Lung (tissue), 11 donors: ENCODE measurements at regions not wholly inside any gene's neighbourhood (a gene's known extent, or its start where the extent isn't known, plus 50 kb on each side); places are given as distances from the start of the nearest gene placed in this dataset.

Source experiments
- ATAC-seq: fragments of 200-7000 bp; cut with Tn5 transposase; one replicate; pipeline ENCODE4 v1.9.1; 2020; ENCODE audit warnings: moderate number of reproducible peaks; ENCODE audit not compliant: insufficient read depth, low FRiP score
- DNase-seq, 3 donors: peaks; one replicate each; pipeline ENCODE4 v3.0.0-alpha.2; 2013 to 2017
- H3K27ac ChIP-seq, 2 donors: one replicate each; pipeline ENCODE4 v1.5.1; 2013; ENCODE audit warnings: mild to moderate bottlenecking in 2 of 2, moderate library complexity in 2 of 2, control low read depth in 1 of 2, inconsistent platforms in 1 of 2, low read depth in 1 of 2, low read length in 1 of 2
- H3K27me3 ChIP-seq, 3 donors: one replicate each; pipeline ENCODE4 v1.5.1; 2013; ENCODE audit warnings: low read length in 2 of 3; ENCODE audit not compliant: control insufficient read depth in 3 of 3, insufficient read depth in 3 of 3
- H3K36me3 ChIP-seq, 4 donors: one replicate each; pipeline ENCODE4 v1.5.1; 2013; ENCODE audit warnings: low read length in 4 of 4, mild to moderate bottlenecking in 1 of 4, moderate library complexity in 1 of 4; ENCODE audit not compliant: control insufficient read depth in 4 of 4, insufficient read depth in 4 of 4
- H3K4me1 ChIP-seq, 5 donors: one replicate each; pipeline ENCODE4 v1.5.1; 2013; ENCODE audit warnings: low read length in 5 of 5, mild to moderate bottlenecking in 2 of 5, moderate library complexity in 1 of 5; ENCODE audit not compliant: control insufficient read depth in 5 of 5, insufficient read depth in 5 of 5
- H3K4me3 ChIP-seq: one replicate; pipeline ENCODE4 v1.5.1; 2013; ENCODE audit warnings: mild to moderate bottlenecking, control low read depth, moderate library complexity
- H3K9ac ChIP-seq, 2 donors: one replicate each; pipeline ENCODE4 v1.5.1; 2013; ENCODE audit warnings: low read length in 2 of 2, control low read depth in 1 of 2; ENCODE audit not compliant: insufficient read depth in 1 of 2
- H3K9me3 ChIP-seq, 4 donors: one replicate each; pipeline ENCODE4 v1.5.1; 2013; ENCODE audit warnings: low read length in 3 of 4, mild to moderate bottlenecking in 1 of 4, moderate library complexity in 1 of 4; ENCODE audit not compliant: control insufficient read depth in 4 of 4, insufficient read depth in 3 of 4
- WGBS, 2 donors: extraction: QIAGEN DNeasy Blood & Tissue Kit; methylation state at CpG; one replicate each; pipeline ENCODE4 v1.1.7; 2013; 5-methylcytosine and 5-hydroxymethylcytosine counted together
- TF ChIP-seq, protein P1 (sequence below): IDR thresholded peaks from 2 replicates; pipeline ENCODE4 v1.5.1; 2012; ENCODE audit warnings: mild to moderate bottlenecking; ENCODE audit errors: control extremely low read depth, extremely low read depth
- donor health status: control.
- donor health status: control.
- donor health status: Bipolar disorder and iron deficiency.
- donor health status: healthy.
- donor health status: DM: yes; HTN: yes; CAD: no.

DNA sequence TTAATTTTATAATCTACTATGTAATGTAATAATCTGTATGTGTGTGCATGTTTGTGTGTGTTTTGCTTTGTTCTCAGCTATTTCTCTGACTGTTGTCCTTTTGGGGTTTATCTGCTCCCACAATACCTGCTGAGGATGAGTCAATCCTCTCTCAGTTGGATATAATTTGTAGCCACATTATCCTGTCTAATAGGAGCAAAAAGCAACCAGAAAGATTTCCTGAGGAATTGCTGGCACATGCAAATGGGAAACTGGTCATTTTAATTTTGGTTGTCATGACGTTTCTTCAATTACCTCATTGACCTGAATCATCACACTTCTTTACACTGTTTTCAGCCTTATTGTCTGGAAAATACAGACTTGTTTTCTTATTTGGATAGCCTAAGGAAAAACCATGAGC, 488.4 kb downstream of the KLF5 start:
- Histone ChIP-seq H3K4me3 (no peak overlapping the region), H3K27ac (no peak overlapping the region), H3K36me3 (no peaks in the 10 kb centered on the region), H3K9ac (no peak overlapping the region), H3K27me3 (no peaks in the 10 kb centered on the region), H3K9me3 (no peaks in the 10 kb centered on the region), H3K4me1 (no peaks in the 10 kb centered on the region)
- WGBS, 2 donors = 66 to 82% methylated on average over 1 of the region's 1 CpG
- ATAC-seq (no peak), DNase-seq (no peak)
- TF ChIP-seq, protein P1, sequence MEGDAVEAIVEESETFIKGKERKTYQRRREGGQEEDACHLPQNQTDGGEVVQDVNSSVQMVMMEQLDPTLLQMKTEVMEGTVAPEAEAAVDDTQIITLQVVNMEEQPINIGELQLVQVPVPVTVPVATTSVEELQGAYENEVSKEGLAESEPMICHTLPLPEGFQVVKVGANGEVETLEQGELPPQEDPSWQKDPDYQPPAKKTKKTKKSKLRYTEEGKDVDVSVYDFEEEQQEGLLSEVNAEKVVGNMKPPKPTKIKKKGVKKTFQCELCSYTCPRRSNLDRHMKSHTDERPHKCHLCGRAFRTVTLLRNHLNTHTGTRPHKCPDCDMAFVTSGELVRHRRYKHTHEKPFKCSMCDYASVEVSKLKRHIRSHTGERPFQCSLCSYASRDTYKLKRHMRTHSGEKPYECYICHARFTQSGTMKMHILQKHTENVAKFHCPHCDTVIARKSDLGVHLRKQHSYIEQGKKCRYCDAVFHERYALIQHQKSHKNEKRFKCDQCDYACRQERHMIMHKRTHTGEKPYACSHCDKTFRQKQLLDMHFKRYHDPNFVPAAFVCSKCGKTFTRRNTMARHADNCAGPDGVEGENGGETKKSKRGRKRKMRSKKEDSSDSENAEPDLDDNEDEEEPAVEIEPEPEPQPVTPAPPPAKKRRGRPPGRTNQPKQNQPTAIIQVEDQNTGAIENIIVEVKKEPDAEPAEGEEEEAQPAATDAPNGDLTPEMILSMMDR = no peak

DNA sequence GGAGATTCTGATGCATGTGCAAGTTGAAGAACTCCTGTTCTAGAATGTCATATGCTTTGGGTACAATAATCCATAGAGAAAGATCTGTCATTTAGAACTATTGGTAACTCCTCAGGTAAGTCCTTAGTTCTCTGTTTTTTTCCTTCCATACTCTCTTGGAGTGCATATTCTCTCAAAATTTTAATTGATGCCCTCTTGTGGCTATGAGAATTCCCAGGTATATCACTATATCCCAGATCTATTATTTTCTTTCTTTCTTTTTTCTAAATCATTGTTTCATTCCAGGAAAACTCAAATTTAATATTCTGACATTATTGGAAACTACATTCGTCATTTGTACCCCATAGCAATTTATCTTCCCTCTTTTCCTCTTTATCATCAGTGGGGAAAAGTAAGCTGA, 485.4 kb downstream of the KLF5 start:
- no peaks in the 10 kb centered on the region for H3K9me3 ChIP-seq
- H3K9ac ChIP-seq = no peak overlapping the region
- no peaks in the 10 kb centered on the region for H3K27me3 ChIP-seq
- 87 to 93% methylated on average over 1 of the region's 1 CpG for WGBS, 2 donors
- no peak for DNase-seq
- TF ChIP-seq, protein P1 = no peak
- H3K4me3 ChIP-seq = no peak overlapping the region
- H3K27ac ChIP-seq = no peak overlapping the region
- ATAC-seq = no peak
- H3K4me1 ChIP-seq = no peaks in the 10 kb centered on the region
- no peaks in the 10 kb centered on the region for H3K36me3 ChIP-seq

DNA sequence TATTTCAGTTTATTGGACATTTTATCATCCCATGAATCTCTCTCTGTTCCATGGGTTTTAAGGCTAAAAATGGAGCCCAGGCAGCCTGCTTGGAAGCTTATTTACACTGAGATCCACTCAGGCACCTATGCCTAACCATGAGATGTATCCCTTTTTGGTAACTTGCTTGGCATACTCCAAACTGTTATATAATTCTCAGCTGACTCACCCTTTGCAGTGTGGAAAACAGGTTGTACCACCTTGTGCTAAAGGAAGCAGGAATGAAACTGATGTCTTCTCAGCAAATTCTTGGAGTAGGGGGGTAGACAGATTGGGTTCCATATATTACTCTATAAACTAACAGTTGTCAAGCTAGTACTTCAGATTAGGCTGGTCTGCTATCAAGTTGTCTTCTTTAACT, 483.6 kb downstream of the KLF5 start:
- Histone ChIP-seq H3K9ac (no peak overlapping the region), H3K4me1 (no peaks in the 10 kb centered on the region), H3K4me3 (no peak overlapping the region), H3K27me3 (no peaks in the 10 kb centered on the region), H3K36me3 (no peaks in the 10 kb centered on the region), H3K27ac (no peak overlapping the region), H3K9me3 (no peaks in the 10 kb centered on the region)
- DNase-seq = peak in 1 of 3 donors; percentile 13
- ATAC-seq = peak; percentile 27
- TF ChIP-seq, protein P1 = no peak

DNA sequence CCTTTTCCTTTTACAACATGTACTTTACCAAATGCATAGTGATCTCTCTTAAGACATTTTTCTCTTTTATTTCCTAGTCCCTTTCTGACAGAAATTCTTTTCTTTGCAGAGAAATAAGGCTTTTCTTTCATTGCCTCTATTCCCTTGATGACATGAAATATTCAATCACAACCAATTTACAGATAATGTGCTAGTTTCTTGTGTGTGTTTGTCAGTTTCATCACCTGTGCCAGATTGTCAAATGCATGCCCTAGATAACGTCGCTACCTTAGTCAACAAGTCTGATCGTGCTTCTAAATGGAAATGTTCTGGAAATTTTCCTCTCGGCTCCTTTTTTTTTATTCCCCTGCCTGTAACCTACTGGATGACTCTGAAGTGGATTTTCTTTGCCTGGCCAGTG, 478.1 kb downstream of the KLF5 start:
- ATAC-seq = no peak
- no peak overlapping the region for H3K9ac ChIP-seq
- no peak overlapping the region for H3K4me3 ChIP-seq
- no peak for DNase-seq
- no peak overlapping the region for H3K27ac ChIP-seq
- no peaks in the 10 kb centered on the region for H3K4me1 ChIP-seq
- WGBS, 2 donors = 64 to 85% methylated on average over 4 of the region's 4 CpGs
- H3K9me3 ChIP-seq = no peaks in the 10 kb centered on the region
- H3K27me3 ChIP-seq = no peaks in the 10 kb centered on the region
- no peaks in the 10 kb centered on the region for H3K36me3 ChIP-seq
- TF ChIP-seq, protein P1 = no peak
